HL-60 (cell line): ENCODE measurements at regions not wholly inside any gene's neighbourhood (a gene's known extent, or its start where the extent isn't known, plus 50 kb on each side); places are given as distances from the start of the nearest gene placed in this dataset.

ENCODE experiments used
- DNase-seq, 2 experiments: peaks; one replicate each; pipeline ENCODE4 v3.0.0-alpha.2; 2010 to 2020; ENCODE audit warnings: low read depth in 1 of 2, low spot score in 1 of 2
- H3K27ac ChIP-seq: fragments of 250-450 bp; sonication (Bioruptor Pico); replicated peaks from 2 replicates; pipeline ENCODE4 v1.5.1; 2020; ENCODE audit warnings: mild to moderate bottlenecking, moderate library complexity
- H3K27me3 ChIP-seq: fragments of 250-450 bp; sonication (Bioruptor Pico); 2 replicates; pipeline ENCODE4 v1.5.1; 2021; ENCODE audit warnings: mild to moderate bottlenecking, moderate library complexity; ENCODE audit not compliant: insufficient read depth, poor library complexity, severe bottlenecking
- H3K4me3 ChIP-seq: replicated peaks from 2 replicates; pipeline ENCODE4 v1.5.1; 2011; ENCODE audit warnings: mild to moderate bottlenecking, control low read depth, low read length; ENCODE audit not compliant: insufficient read depth
- CTCF ChIP-seq: IDR thresholded peaks from one replicate; pipeline ENCODE4 v1.5.1; 2011; ENCODE audit warnings: low read length, control low read depth, inconsistent platforms; ENCODE audit not compliant: insufficient read depth
- GABPA ChIP-seq: IDR thresholded peaks from 2 replicates; pipeline ENCODE4 v1.6.1; 2012; ENCODE audit warnings: low read depth
- POLR2AphosphoS5 ChIP-seq: IDR thresholded peaks from 2 replicates; pipeline ENCODE4 v1.6.1; 2012; ENCODE audit warnings: low read depth
- SPI1 ChIP-seq: IDR thresholded peaks from 2 replicates; pipeline ENCODE4 v1.6.1; 2012; ENCODE audit warnings: low read depth, mild to moderate bottlenecking, borderline replicate concordance
- TF ChIP-seq, protein P1 (sequence below): IDR thresholded peaks from 2 replicates; pipeline ENCODE4 v1.6.1; 2012; ENCODE audit warnings: low read depth; ENCODE audit not compliant: insufficient replicate concordance

- Histone ChIP-seq H3K27me3 (no peaks in the 10 kb centered on the region), H3K4me3 (no peak overlapping the region), H3K27ac (no peak overlapping the region)
- DNase-seq: no peak
- TF ChIP-seq CTCF (no peak), POLR2AphosphoS5 (no peak), GABPA (no peak), SPI1 (no peak)
- TF ChIP-seq, protein P1, sequence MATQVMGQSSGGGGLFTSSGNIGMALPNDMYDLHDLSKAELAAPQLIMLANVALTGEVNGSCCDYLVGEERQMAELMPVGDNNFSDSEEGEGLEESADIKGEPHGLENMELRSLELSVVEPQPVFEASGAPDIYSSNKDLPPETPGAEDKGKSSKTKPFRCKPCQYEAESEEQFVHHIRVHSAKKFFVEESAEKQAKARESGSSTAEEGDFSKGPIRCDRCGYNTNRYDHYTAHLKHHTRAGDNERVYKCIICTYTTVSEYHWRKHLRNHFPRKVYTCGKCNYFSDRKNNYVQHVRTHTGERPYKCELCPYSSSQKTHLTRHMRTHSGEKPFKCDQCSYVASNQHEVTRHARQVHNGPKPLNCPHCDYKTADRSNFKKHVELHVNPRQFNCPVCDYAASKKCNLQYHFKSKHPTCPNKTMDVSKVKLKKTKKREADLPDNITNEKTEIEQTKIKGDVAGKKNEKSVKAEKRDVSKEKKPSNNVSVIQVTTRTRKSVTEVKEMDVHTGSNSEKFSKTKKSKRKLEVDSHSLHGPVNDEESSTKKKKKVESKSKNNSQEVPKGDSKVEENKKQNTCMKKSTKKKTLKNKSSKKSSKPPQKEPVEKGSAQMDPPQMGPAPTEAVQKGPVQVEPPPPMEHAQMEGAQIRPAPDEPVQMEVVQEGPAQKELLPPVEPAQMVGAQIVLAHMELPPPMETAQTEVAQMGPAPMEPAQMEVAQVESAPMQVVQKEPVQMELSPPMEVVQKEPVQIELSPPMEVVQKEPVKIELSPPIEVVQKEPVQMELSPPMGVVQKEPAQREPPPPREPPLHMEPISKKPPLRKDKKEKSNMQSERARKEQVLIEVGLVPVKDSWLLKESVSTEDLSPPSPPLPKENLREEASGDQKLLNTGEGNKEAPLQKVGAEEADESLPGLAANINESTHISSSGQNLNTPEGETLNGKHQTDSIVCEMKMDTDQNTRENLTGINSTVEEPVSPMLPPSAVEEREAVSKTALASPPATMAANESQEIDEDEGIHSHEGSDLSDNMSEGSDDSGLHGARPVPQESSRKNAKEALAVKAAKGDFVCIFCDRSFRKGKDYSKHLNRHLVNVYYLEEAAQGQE: no peak
These were observed 598.5 kb upstream of the SPANXN1 start for GRCh38 chrX:144648788-144649187.

DNA sequence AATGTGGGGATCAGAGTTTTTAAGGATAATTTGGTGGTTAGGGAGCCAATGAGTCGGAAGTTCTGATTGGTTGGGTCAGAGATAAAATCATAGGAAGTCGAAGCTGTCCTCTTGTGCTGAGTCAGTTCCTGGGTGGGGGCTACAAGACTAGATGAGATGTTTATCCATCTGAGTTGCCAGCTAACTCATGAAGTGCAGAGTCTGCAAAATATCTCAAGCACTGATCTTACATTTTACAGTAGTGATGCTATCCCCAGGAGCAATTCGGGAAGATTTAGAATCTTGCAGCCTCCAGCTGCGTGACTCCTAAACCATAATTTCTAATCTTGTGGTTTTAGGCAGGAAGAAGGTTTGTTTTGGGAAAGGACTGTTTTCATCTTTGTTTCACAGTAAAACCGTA is 565.8 kb upstream of the SPANXN1 start:
- DNase-seq: no peak
- TF ChIP-seq, protein P1: no peak
- TF ChIP-seq GABPA: no peak
- no peak for TF ChIP-seq CTCF
- no peak for TF ChIP-seq SPI1
- TF ChIP-seq POLR2AphosphoS5: no peak
- Histone ChIP-seq H3K4me3 (no peak overlapping the region), H3K27me3 (no peaks in the 10 kb centered on the region), H3K27ac (no peak overlapping the region)

- Histone ChIP-seq H3K27me3 (no peaks in the 10 kb centered on the region), H3K4me3 (no peak overlapping the region), H3K27ac (no peak overlapping the region)
- no peak for DNase-seq
- TF ChIP-seq SPI1 (no peak), GABPA (no peak), POLR2AphosphoS5 (no peak), CTCF (no peak)
- TF ChIP-seq, protein P1: no peak
These were observed 564.1 kb upstream of the SPANXN1 start for GRCh38 chrX:144683247-144683646.
